ENCODE measurements at regions not wholly inside any gene's neighbourhood (a gene's known extent, or its start where the extent isn't known, plus 50 kb on each side); places are given as distances from the start of the nearest gene placed in this dataset.

DNA sequence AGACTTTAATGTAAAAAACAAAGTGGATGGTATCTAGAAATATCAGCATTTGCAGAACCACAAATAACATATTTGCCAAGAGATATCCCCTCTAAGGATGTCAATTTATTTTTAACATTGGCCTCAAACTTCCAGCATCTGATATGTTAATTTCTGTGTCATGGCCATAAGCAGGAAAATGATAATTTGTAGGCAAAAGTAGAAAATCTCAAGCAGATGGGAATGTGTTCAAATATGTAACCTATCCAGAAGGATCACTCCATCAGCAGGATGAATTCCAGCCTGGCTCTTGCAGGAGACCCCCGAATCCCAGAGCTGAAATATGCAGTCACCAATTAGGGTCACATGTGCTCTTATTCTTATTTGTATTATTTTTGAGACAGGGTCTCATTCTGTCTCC, 55.4 kb upstream of the PRKX start:
- no peak for TF ChIP-seq HDAC2 (IDR thresholded peaks at IDR 0.05)
- TF ChIP-seq, protein P1, sequence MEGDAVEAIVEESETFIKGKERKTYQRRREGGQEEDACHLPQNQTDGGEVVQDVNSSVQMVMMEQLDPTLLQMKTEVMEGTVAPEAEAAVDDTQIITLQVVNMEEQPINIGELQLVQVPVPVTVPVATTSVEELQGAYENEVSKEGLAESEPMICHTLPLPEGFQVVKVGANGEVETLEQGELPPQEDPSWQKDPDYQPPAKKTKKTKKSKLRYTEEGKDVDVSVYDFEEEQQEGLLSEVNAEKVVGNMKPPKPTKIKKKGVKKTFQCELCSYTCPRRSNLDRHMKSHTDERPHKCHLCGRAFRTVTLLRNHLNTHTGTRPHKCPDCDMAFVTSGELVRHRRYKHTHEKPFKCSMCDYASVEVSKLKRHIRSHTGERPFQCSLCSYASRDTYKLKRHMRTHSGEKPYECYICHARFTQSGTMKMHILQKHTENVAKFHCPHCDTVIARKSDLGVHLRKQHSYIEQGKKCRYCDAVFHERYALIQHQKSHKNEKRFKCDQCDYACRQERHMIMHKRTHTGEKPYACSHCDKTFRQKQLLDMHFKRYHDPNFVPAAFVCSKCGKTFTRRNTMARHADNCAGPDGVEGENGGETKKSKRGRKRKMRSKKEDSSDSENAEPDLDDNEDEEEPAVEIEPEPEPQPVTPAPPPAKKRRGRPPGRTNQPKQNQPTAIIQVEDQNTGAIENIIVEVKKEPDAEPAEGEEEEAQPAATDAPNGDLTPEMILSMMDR (IDR thresholded peaks at IDR 0.05 in 2 of 3, conservative IDR thresholded peaks at IDR 0.05 in 1 of 3; ENCODE audit: control insufficient read depth in 2 of 3, extremely low read depth in 1 of 3, insufficient read depth in 1 of 3, low read depth in 3 of 3, low read length in 3 of 3), result no peak

Data from GM12878 (cell line).